ENCODE measurements at regions not wholly inside any gene's neighbourhood (a gene's known extent, or its start where the extent isn't known, plus 50 kb on each side); places are given as distances from the start of the nearest gene placed in this dataset.

DNA sequence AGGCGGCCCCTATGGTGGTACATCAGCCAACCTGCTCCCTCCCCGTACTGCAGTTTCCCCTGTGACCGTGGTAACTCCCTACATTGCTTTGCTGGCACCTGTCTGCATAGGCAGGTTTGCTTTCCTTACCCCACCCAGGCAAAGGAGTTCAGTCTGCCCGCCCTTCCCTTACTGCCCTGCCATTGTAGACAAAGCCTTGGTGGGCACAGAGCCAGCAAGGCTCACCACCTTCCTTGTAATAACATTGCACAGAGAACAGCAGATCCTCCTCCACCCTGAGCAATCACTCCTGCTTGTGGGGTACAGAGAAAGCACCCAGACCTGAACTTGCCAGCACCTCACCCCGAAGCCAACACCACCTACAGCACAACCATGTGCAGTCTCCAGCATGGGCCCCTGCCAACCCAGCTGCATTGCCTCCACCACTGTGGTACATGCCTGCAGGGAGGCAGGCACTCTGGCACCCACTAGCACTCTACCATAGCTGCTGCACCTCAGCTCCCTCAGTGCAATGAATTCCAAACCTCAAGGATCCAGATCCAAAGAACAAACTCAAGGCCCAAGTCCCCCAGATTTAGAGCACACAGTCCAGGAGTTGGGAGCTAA lies 192.7 kb upstream of the KCNMB2 start:
- TF ChIP-seq MLX (CRISPR knock-in tag; IDR thresholded peaks at IDR 0.05) (no peak), ESRRA (CRISPR knock-in tag; IDR thresholded peaks at IDR 0.05; ENCODE audit: borderline replicate concordance) (no peak)
